Stimulated activated CD8-positive, alpha-beta memory T cell treated with anti-CD3 and anti-CD28 coated beads, Interleukin-12 subunit alpha, Interleukin-12 subunit beta, amount 100 ng/mL, for 1 hour (primary cell): ENCODE measurements at regions not wholly inside any gene's neighbourhood (a gene's known extent, or its start where the extent isn't known, plus 50 kb on each side); places are given as distances from the start of the nearest gene placed in this dataset.
"Not testable (repeated sequence)": the region's sequence is repeated elsewhere in the genome, so short reads cannot be mapped to it uniquely, and the experiment has no call there.

Experiments used
- DNase-seq: peaks from one replicate; pipeline ENCODE4 v3.0.0-alpha.2; 2020; ENCODE audit warnings: low read depth

DNA sequence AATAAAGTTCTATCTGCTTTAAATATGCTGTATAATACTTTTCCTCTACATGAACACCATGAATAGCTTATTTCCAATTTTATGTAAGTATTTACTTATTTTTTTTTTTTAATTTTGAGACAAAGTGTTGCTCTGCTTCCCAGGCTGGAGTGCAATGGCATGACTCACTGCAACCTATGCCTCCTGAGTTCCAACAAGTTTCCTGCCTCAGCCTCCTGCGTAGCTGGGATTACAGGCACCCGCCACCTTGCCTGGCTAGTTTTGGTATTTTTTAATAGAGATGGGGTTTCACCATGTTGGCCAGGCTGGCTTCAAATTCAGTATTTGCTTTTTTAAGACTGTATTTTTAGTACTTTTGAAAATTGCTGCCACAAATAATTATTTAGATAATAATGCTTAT, 1365.9 kb downstream of the GRIK2 start:
- DNase-seq = no peak

DNA sequence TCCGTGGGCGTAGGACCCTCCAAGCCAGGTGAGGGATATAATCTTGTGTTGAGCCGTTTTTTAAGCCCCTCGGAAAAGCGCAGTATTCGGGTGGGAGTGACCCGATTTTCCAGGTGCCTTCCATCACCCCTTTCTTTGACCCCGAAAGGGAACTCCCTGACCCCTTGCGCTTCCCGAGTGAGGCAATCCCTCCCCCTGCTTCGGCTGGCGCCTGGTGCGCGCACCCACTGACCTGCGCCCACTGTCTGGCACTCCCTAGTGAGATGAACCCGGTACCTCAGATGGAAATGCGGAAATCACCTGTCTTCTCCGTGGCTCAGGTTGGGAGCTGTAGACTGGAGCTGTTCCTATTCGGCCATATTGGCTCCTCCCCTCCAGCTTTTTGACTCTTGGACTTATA, 1365.0 kb downstream of the GRIK2 start:
- not testable (repeated sequence) for DNase-seq

DNA sequence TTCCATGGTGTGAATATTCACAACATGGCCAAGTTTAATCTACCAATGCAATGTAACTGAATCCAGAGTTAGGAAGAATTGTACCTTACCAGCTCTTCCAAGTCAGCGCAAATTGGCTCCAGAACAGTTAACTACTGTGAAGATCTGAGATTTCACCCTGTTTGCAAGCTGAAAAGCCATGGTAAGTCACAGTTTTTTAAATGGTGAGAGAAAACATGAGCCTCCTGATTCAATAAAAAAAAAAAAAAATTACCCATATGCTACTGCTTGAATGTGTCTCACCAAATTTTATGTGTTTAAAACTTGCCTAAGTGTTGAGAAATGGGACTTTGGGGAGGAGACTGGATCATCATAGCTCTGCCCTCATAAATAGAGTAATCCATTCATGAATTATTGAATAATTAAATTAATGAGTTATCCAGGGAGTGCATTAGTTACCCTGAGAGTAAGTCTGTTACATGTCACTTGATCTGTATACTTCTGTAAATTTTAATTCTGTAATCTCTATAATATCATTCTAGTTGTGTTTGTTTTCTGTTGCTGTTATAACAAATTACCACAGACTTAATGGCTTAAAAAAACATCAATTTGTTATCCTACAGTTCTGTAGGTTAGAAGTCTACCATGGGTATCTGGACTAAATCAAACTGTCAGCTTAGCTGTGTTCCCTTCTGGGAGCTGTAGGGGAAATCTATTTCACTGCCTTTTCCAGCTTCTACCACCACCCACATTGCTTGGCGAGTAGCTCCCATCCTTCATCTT, 1355.9 kb downstream of the GRIK2 start:
- no peak for DNase-seq

DNA sequence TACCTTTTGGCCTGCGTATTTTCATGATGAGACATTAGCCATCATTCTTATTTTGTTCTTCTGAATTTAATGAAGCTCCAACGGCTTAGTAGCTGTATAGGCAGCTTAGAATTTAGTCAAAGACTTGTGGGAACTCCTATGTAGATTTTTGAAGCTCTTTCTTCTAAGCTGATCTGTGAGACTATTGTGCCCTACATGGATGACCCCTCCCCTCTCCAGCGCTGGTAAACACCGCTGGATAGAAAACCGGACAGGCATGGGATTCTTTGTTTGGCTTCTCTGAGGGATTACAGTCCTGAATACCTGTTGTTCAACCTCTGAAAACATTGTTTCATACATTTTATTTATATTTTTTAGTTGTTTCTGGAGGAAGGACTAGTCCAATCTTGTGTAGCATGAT, 1353.4 kb downstream of the GRIK2 start:
- no peak for DNase-seq

DNA sequence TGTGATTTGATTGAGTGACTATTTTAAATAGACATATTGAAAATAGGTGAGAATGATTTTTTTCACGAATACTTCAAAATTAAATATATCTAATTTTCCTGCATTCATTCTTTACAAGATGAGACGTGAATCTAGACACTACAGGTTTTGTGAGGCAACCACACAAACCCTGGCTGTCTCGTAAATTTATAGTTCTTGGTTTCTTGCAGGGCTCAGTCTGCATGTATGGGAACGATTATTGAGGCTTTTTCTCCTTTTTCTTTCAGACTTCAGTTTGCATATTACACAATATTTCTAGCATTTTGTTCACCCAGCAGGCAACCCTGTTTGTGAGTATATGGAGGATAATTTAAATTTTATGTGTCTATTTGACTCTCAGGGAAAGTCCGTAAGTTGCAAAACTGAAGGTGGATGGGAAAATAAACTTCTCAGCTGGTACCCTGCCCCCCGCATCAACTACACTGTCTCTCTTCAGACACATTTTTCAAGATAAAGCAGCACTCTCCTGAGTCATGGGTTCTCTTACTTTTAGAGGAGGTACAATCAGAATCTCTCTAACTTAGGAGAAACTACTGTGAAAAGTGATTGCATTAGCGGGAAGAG, 1349.3 kb downstream of the GRIK2 start:
- no peak for DNase-seq

DNA sequence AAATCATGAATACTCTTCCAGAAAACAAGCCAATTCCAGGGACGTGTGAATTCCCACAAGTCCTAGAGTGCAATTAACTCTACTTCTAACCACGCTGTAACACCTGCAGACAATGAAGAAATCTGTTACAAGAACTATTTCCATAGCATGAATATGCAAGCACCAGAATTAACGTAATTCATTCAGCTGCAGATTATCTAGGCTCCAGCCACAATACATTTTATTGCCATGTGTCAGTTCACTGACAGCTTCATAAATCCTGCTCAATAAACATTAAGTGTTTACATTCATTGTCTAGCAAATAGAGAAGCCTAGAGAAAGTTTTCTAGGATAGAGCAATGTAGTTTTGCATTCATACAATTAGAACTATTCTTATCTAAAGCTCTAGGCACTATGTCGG, 1348.5 kb downstream of the GRIK2 start:
- no peak for DNase-seq

DNA sequence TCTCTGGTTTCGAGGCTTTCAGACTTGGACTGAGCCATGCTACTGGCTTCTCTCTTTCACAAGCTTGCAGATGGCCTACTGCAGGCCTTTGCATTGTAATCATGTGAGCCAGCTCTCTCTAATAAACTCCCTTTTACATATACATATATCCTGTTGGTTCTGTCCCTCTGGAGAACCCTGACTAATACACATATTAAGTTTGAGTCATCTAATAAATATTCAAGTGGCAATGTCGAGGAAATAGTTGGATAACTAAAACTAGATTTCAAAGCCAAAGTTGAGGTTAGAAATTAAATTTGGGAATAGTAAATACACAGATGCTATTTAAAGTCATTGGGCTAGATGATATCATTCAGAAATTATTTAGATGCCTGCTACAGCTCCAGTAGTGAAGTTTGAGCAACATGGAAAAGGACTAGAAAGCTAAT, 1343.4 kb downstream of the GRIK2 start:
- no peak for DNase-seq

DNA sequence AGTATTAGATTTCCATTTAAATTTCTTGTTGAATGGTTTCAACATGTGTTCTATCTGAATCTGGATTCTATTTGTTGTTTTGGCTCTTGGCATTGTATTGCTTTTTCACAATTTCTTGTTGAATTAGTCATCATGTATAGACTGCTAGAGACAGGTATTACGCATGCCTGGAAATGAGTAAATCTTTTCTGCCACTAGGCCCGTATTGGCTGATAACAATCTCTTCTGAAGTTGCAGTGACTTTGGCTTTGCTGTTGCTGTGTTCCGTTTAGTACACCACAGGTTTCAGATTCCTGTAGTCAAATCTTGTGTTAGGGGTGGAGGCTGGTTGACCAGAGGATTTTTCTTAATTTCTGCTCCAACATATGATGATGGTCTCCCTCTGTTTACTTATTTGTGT, 1339.4 kb downstream of the GRIK2 start:
- no peak for DNase-seq

DNA sequence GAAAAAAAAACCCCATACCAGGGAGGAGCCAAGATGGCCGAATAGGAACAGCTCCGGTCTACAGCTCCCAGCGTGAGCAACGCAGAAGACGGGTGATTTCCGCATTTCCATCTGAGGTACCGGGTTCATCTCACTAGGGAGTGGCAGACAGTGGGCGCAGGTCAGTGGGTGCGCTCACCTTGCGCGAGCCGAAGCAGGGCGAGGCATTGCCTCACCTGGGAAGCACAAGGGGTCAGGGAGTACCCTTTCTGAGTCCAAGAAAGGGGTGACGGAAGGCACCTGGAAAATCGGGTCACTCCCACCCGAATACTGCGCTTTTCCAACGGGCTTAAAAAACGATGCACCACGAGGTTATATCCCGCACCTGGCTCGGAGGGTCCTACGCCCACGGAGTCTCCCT, 1328.6 kb downstream of the GRIK2 start:
- DNase-seq = not testable (repeated sequence)

DNA sequence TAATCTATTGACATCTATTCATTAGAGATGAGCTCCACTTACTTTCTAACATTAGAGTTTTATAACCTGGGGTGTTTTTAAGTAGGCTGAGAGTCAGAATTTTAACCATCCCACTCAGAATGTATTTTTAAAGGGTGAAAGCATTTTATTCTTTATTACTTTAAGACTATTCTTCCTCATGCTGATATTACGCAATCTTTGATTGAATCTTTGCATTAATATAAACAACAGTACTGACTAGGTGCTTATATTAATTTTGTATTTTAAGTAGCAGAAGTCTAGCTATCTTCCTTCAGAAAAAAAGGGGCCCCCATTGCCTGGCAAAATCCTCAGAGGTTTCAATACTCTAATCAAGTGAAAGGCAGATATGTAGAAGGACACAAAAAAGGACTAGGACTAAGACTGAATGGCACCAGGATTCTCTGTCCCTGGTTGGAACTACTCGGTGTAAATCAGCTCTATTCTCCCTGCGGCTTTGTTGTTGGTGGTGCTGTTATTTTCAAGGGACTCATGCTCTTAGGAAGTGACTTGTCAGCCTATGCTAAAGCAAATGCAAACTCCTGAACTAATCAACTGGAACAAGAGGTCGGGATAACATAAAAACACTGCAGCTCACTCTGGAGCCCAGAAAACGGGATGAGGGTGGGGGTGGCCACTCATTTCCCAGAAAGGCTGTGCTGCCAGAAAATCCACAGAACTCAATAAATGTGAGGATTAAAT, 1324.4 kb downstream of the GRIK2 start:
- no peak for DNase-seq

DNA sequence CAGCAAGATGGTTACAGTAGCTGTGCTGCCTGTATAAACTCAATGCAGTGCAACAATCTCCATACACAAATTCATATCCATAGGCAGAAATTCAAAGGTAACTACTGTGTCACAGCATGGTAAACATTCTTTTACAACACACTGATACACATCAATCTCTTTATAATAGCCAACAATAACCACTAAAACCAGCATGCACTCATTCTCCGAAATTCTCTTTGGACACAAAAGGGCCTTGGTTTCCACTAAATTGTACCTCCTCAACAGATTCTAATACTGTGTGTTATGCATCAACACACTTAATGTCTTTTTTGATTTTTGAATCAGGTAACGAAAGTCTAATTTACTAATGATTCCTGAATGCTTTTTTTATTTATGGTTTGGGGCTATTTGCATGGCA, 1323.7 kb downstream of the GRIK2 start:
- DNase-seq = no peak

DNA sequence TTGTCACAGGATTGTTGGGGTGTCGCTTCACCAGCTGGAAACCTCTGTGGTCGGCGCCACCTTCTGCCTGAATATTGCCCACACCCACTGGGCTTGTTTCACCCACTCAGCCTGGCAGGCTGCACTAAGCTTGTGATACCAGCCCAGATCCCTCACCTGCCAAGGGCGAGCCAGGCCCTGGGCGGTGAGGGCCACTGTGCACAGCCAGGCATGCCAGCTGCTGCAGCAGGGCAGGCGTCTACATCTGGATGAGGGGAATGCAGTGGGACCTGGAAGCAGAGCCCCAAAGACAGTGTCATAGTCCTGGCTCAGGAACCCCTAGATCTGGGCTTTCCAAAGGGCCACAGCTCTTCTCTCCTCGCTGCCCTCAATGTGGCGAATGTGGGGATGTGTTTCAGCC, 1307.5 kb downstream of the GRIK2 start:
- no peak for DNase-seq

DNA sequence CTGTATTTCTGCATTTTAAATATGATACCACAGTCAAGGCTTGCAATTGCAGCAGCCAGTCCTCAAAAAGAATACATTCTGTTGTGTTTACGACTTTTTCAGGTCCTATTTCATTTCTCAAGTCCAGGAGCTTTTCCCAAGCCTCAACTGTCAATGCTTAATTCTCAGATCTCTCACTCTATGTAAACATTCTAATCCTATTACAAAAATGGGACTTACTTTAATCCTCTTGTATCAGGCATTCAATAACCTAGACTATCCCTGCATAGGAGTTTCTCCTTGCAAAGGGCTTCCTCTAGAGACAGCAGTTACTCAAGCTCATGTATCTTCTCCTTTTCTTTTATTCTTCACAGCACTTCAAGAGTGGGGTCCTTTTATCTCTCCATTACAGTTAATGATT, 1293.0 kb downstream of the GRIK2 start:
- no peak for DNase-seq

DNA sequence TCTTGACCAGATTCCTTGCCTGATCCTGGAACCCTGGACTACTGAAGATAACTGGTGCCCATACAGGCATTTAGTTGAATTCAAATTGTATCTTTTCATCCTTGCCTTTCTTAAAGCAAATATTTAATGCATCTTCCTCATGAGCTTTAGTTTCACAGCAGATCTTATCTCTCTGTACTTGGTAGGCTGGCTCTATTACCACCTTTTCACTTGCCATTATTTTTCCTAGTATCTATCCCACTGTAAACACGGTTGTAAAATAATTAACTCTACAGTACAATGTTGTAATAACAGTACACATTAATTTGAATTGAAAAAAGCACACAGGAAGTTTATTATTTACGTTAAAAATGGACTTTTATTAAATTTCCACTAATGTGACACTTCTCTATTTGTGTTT, 1286.9 kb downstream of the GRIK2 start:
- DNase-seq = no peak

DNA sequence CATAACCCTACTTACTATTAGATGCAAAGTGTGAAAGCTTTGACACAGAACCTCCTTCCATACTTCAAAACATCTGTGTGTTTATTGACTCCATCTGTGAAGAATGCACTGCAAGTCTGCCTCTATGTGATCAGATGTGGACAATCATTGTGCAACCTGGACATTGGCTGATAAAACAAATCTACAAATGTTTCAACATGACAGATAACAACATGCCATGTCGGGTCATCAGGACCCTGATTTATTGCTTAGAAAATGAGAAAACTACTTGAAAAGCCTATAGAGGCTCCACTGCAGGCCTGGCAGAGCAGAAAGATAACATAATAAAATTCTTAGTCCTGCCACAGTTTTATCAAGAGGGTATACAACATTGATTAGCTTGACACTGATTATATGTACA, 1286.4 kb downstream of the GRIK2 start:
- no peak for DNase-seq

DNA sequence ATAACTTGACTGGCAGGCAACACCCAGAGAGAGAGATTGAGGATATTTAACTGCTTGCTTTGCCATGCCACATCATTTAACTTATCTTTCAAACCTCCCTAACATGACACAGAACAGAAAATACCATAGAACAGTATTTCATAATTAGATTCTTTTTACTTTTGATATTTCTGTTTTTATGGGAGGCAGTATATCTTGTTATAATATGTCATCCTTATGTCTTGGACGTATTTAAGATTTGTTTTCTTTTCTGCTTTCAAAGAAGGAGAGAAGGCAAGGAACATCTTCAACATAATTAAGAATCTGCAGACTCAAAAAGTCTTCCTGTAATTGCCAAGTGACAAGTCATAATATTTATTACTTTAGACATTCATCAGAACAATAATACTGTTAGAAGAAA, 1283.7 kb downstream of the GRIK2 start:
- DNase-seq = no peak

DNA sequence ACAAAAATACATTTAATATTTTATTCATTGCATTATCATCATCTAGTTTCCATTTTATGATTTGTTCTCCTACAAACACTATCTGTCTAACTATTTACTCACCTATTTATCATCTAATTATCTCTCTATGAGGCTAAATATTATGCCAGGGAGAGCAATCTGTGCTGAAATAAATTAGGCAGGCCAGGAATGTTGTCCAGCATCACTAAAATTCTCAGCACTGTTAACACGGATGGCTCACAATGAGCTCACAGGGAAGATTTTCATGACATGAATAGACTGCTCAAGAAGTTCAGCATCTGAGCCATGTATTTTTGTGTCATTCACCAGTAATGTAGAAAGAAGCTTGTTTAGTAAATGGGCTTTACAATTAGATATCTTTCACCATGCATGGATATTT, 1277.2 kb downstream of the GRIK2 start:
- no peak for DNase-seq

DNA sequence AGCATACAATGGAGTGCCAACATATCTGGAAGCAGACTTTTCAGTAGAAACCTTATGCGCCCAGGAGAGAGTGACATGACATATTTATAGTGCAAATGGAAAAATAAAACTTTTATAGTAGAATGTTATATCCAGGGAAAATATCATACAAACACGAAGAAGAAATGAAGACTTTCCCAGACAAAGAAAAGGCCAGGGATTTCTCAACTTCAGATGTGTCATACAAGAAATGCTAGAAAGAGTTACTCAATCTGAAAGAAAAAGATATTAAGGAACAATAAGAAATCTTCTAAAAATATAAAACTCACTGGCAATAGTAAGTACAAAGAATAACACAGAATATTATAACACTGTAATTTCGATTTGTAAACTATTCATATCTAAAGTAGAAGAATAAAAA, 1269.3 kb downstream of the GRIK2 start:
- DNase-seq = no peak

DNA sequence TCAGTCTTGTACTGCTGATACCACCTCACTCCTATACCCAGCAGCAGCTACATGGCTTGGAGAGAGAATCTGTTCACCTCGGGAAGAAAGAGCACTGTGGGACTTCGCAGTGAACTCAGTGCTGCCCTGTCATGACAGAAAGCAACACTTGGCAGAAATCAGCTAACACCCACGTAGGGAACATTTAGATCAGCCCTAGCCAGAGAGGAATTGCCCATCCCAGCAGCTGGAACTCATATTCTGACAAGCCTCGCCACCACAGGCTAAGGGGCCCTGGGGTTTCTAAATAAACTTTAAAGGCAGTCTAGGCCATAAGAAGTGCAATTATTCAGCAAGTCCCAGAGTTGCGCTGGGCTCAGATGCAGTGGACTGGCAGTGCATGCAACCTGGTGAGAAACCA, 1266.8 kb downstream of the GRIK2 start:
- no peak for DNase-seq

DNA sequence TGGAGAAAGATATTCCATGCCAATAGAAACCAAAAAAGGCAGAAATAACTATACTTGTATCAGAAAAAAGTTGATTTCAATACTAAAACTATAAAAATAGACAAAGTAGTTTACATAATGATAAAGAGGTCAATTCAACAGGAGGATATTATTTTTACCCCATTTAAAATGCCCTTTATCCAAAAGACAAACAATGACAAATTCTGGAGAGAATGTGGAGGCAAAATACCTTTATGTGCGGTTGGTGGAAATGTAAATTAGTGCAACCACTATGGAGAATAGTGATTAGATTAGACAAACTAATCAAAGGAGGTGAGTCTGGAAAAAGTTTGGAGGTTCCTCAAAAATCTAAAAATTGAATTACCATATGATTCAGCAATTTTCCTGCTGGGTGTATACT, 1262.3 kb downstream of the GRIK2 start:
- no peak for DNase-seq

DNA sequence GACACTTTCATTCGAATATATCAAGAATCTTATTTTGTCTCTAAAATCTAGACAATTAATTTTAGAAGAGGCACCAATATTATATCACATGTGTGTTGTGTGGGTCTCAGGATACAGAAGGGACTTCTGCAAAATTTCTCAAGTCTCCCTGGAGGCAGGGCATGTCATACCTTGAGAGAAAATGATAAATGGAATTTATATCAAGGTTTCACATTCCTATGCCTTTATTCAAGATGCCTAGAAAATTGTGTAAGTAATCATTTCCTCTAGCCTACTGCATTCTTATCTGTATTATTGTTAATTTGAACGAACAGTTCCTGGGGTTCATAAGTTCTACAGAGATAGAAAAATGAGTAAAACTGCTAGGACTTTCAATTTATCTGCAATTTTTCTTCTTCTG, 1247.9 kb downstream of the GRIK2 start:
- DNase-seq = no peak

DNA sequence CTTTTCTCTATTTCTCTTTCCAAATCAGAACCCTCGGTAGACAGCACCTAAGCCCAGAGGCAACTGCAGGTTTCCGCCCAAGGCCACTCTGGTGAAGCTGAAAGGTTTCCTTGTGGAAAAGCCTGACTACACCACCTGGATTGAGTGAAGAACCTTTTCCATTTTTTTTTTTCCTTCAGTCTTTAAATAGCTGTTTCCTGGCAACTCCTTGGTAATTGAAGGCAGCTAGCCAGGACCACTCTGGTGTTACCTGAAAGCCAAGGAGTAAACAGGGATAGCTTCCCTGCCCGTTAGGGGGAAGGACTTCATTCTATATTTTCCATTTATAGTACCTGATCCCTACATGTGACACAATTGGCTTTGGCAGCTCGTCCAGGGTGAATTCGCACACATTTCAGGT, 1238.4 kb downstream of the GRIK2 start:
- no peak for DNase-seq

DNA sequence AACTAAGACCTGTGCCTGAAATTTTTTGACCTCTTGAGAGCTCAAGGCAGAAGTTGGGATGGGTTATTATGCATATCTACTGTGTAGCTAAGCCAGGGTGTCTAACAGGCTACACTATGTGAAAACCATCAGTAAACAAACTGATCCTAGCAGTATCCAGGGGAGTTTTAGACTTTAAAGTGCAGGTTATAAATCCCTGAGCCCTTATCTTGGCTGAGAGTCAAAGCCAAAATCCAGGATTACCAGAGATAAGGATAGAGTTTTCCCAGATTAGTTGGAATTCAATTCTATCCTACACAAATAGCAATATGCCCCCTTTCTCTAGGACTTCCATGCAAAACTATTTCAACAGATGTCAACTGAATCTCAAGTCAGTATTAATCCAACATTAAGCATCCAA, 1229.7 kb downstream of the GRIK2 start:
- no peak for DNase-seq

DNA sequence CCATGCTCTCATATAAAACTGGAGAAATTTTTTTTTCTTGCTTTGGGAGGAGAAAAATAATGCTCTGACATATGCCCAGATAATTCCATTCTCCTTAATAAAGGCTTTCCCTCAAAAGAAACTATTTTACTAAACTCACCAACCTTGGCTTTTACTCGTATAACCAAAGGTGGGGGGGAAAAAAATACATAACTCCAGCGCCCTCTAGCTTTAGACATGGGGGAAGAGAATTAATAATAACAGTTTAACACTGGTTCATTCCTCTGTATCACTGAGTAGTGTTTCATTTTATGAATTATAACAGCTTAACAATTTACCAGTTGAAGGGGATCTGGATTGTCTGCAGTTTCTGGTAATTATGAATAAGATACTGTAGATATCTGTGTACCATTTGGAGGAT, 1226.1 kb downstream of the GRIK2 start:
- no peak for DNase-seq
